ENCODE measurements at regions not wholly inside any gene's neighbourhood (a gene's known extent, or its start where the extent isn't known, plus 50 kb on each side); places are given as distances from the start of the nearest gene placed in this dataset.

GRCh38 chr7:19062216-19062615 lies 55.2 kb downstream of the TWIST1 start:
- DNase-seq (ENCODE audit: low read depth in 1 of 2, low spot score in 2 of 2) (no peak), FAIRE-seq (no peak)
- Histone ChIP-seq H2BK12ac (ENCODE audit: low read depth, low read length) (no peak overlapping the region), H3K9ac (replicated peaks in 1 of 4; ENCODE audit: extremely low read depth in 1 of 4, low read depth in 3 of 4, low read length in 3 of 4) (no peak overlapping the region), H3K4me1 (replicated peaks in 1 of 4; ENCODE audit: control insufficient read depth in 3 of 4, insufficient read depth in 4 of 4, low read length in 3 of 4) (peaks cover 0 to 2% (median 0%) of the 10 kb centered on the region in 4 experiments; a peak in 1 of 7 replicates), H3K36me3 (ENCODE audit: control insufficient read depth in 2 of 4, insufficient read depth in 4 of 4, low read length in 3 of 4) (no peaks in the 10 kb centered on the region), H3K23me2 (ENCODE audit: low read depth, low read length) (no peaks in the 10 kb centered on the region), H4K8ac (ENCODE audit: extremely low read depth, insufficient read depth, low read length) (no peak overlapping the region), H3K23ac (ENCODE audit: insufficient read length) (no peak overlapping the region), H3K18ac (ENCODE audit: extremely low read depth, low read length) (no peak overlapping the region), H2AK5ac (ENCODE audit: low read depth, low read length) (no peak overlapping the region), H4K91ac (replicated peaks; ENCODE audit: insufficient read length, low read length) (no peak overlapping the region), H3K79me1 (ENCODE audit: low read depth, low read length) (no peaks in the 10 kb centered on the region), H4K5ac (ENCODE audit: insufficient read length, low read depth, low read length) (no peak overlapping the region), H4K20me1 (replicated peaks in 1 of 2; ENCODE audit: control insufficient read depth in 1 of 2, insufficient read depth in 2 of 2, low read length in 2 of 2) (no peaks in the 10 kb centered on the region), H2BK15ac (ENCODE audit: low read length) (no peak overlapping the region), H2BK20ac (ENCODE audit: low read length) (no peak overlapping the region), H3K27me3 (replicated peaks in 1 of 4; ENCODE audit: control insufficient read depth in 3 of 4, extremely low read depth in 1 of 4, insufficient read depth in 3 of 4, low read length in 3 of 4) (no peaks in the 10 kb centered on the region), H3K4me2 (ENCODE audit: insufficient read depth in 1 of 2, low read depth in 2 of 2, low read length in 2 of 2) (no peak overlapping the region), H3K56ac (replicated peaks; ENCODE audit: insufficient read length, low read depth, low read length) (no peak overlapping the region), H2BK120ac (replicated peaks; ENCODE audit: low read depth, low read length) (no peak overlapping the region), H2BK5ac (ENCODE audit: low read depth, low read length) (no peak overlapping the region), H3K4me3 (ENCODE audit: extremely low read depth in 1 of 4, insufficient read depth in 2 of 4, low read depth in 3 of 4, low read length in 4 of 4) (no peak overlapping the region), H3K14ac (ENCODE audit: insufficient read length) (no peak overlapping the region), H3K4ac (replicated peaks; ENCODE audit: insufficient read length, low read depth, low read length) (no peak overlapping the region), H3K9me3 (ENCODE audit: insufficient read depth in 2 of 2, low read depth in 1 of 2, low read length in 1 of 2) (no peaks in the 10 kb centered on the region), H2AFZ (ENCODE audit: low read length) (0 out of 2 replicates have a peak overlapping the region, but pooled peaks have one; percentile 22), H3K79me2 (ENCODE audit: control insufficient read depth in 1 of 2, insufficient read depth in 2 of 2, low read length in 2 of 2) (no peaks in the 10 kb centered on the region), H3K27ac (ENCODE audit: low read depth, low read length) (no peak overlapping the region)
- 78% methylated on average over 1 of the region's 1 CpG; no CpG with 5 or more reads in 1 of the 2 experiments for WGBS, 2 experiments (ENCODE audit: extremely low coverage in 1 of 2, insufficient coverage in 1 of 2, insufficient read length in 1 of 2, insufficient replicate concordance in 2 of 2, low coverage in 1 of 2, low lambda C conversion rate in 2 of 2, missing lambda C conversion rate in 1 of 2)
- ChIA-PET CTCF (ENCODE audit: partially characterized antibody) (interaction anchor here (0.7 to 1.2 kb wide), 4 partner anchors 11 to 475 kb away, joined by 3 to 4 read pairs (median 3); no protein-coding TSS in a partner anchor), POLR2A (ENCODE audit: partially characterized antibody) (no interaction called here)
- TF ChIP-seq CTCF (IDR thresholded peaks at IDR 0.05; ENCODE audit: control extremely low read depth in 1 of 3, insufficient read depth in 1 of 3, low read depth in 1 of 3, low read length in 3 of 3): no peak
- TF ChIP-seq ATF3 (IDR thresholded peaks at IDR 0.05; ENCODE audit: insufficient read depth, low read depth, low read length): no peak
- no peak for TF ChIP-seq TEAD4 (IDR thresholded peaks at IDR 0.05; ENCODE audit: low read depth, low read length)
- TF ChIP-seq CREB1 (IDR thresholded peaks at IDR 0.05): no peak
- no peak for TF ChIP-seq SRF (IDR thresholded peaks at IDR 0.05; ENCODE audit: low read depth, low read length)
- TF ChIP-seq POLR2AphosphoS5 (IDR thresholded peaks at IDR 0.05; ENCODE audit: low read depth, low read length): no peak
- no peak for TF ChIP-seq E2F6 (IDR thresholded peaks at IDR 0.05)
- no peak for TF ChIP-seq SAP30 (IDR thresholded peaks at IDR 0.05; ENCODE audit: insufficient read depth, insufficient replicate concordance, low read length)
- no peak for TF ChIP-seq SIN3A (conservative IDR thresholded peaks at IDR 0.05 in 1 of 2, IDR thresholded peaks at IDR 0.05 in 1 of 2; ENCODE audit: low read depth in 1 of 2, low read length in 2 of 2)
- TF ChIP-seq RAD21 (IDR thresholded peaks at IDR 0.05 in 1 of 2, conservative IDR thresholded peaks at IDR 0.05 in 1 of 2; ENCODE audit: low read depth in 2 of 2, low read length in 2 of 2): no peak

Data from H1 (cell line).